HG03095 (cell line): ENCODE measurements at regions not wholly inside any gene's neighbourhood (a gene's known extent, or its start where the extent isn't known, plus 50 kb on each side); places are given as distances from the start of the nearest gene placed in this dataset.

ENCODE experiments used
- ATAC-seq: cut with Tn5 transposase; IDR thresholded peaks from one replicate; pipeline ENCODE4 v1.9.1; 2021; ENCODE audit warnings: moderate library complexity; ENCODE audit not compliant: unreplicated experiment

DNA sequence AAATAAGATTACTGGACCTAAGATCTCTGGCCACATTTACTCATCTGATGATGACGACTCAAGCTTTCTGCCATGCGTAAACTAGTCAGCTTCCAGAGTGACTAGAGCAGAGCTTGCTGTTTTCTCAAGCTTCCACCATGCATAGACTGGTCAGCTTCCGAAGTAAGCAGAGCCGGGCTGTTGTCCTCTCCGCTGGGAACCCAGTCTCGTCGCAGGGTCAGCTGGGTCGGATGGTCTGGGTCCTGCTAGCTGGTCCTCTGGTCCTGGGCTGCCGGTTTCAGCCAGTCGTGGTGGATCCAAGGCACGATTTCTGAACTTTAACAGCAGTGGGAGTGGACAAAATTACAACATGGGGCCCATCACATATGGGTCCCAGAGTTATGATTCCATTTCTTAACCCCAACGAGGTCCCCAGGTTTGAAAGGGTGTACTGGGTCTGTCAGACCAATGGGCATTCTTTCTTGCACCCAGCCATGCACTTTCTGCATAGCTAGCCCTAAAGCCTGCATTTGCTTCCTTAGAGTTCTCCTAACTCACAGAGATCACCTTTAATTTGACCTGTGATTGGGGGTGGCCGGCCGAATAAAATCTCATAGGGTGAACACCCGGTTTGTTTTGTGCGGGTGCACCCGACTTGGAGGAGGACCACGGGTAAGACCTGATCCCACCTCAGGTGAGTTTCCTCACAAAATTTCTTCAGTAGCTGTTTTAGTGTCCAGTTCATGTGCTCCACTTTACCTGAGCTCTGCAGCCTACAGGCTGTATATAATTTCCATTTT, 1312.8 kb downstream of the TMEM121 start:
- no peak for ATAC-seq

DNA sequence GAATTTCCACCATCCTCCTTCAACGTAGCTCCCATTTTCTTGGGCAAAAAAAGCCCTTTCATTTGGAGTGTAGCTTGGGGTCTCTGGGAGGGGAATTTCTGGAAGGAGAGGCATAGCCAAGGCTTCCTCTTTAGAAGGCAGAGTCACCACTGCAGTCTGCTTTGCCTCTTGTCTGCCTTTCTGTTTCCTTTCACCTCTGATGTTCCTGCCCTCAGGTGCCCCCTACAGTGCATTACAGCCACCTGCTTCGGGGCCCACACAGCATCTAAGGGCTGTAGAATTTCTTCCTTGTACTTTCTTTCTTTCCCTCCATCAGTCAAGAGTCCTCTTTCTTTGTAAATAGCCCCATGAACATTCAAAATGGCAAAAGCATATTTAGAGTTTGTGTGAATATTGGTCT, 1313.9 kb downstream of the TMEM121 start:
- ATAC-seq: no peak

DNA sequence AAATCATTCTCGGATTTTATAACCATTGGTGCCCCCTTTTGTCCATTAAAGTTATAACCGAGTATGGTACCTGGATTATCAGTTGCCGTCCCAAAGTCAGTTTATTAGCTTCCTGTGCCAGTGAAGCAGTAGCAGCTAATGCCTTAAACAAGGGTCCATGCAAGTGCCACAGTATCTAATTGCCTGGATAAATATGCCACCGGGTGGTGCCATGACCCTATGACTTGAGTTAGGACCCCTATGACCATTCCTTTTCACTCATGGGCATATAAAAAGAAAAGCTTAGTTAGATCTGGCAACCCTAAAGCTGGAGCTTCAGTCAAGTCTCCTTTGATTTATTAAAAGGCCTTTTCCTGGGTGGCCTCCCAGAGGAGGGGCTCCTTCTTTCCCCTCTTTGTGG, 1314.6 kb downstream of the TMEM121 start:
- no peak for ATAC-seq

- ATAC-seq: no peak
These were observed 1315.3 kb downstream of the TMEM121 start for GRCh38 chr14:106841701-106842100.

DNA sequence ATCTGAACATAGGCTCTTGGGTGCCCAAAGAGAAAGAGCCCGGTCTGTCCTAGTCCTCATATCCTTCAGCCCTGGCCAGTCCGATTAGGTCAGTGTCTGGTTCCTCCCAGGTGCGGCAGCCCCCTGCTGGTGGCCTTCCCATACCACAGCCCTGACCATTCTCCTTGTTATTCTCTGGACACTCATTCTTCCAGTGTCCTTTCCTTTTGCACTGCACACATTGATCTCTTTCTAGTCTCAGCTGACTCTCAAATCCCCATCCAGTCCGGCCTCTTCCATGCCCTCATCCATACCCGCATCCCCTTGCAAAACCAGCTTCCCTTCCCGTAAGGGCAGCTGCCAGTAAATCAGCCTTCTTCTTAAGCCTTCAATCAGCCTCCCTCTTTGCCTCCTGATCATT, 1316.3 kb downstream of the TMEM121 start:
- no peak for ATAC-seq

GRCh38 chr14:106843386-106843785, 1317.0 kb downstream of the TMEM121 start:
- no peak for ATAC-seq

DNA sequence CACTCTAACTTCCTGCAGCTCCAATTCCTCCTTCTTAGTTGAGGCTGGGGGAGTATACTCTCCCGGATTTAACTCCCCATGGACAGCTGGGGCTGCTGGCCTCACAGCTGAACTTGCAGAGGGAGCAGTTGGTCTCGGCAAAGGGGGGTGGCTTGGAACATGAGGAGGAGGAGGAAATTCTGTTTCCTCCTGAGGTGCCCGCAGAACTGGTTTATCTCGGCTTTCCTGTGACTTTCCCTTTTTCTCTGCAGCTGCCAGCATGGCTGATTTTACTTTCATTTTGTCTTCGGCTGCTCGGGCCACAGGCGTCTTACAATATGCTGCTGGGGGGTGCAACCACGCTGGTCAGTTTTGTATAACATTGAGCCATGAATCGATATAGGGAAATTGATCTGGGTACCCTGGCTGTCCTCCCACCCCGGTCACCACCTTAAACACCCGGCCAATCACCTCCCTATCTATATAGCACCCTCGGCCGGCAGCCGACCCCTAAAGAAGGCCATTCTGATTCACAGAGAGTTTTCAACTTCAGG, 1317.6 kb downstream of the TMEM121 start:
- no peak for ATAC-seq

- ATAC-seq: no peak
These were observed 1318.4 kb downstream of the TMEM121 start for GRCh38 chr14:106844608-106845285.

DNA sequence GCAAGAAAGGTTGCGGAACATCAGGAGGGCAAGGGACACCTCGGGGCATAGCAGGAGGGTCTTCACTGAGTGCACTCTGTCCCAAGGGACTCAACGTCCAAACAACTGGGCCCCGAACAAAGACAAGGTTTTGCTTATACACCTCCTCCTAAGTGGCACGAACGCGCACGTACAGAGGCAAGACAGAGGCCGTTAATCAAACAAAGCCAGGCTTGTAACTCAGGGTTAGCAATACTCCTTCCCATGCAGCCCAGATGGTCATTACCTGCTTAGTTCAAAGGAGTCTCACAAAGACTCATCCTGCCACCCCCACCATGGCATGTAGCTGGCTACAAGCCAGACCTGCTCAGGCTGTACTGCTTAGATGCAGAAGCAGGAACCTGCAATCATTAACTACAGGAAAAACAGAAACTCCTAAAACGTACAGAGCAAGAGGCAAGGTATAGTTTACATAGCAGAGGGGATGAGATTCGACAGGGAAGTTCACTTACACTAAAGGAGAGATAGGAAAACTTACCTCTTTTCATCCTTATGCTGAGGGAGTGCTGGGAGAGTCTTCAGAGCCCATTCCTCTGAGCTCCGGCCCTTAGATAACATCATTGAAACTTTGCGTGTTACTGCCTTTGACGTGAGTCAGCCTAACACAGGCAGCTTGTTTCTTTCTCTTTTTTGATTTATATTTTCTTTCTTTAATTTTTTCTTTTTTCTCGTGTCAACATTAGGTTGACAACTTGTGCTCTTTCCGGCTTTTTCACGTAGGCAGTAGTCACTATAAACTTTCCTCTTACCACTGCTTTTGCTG, 1319.1 kb downstream of the TMEM121 start:
- ATAC-seq: no peak

DNA sequence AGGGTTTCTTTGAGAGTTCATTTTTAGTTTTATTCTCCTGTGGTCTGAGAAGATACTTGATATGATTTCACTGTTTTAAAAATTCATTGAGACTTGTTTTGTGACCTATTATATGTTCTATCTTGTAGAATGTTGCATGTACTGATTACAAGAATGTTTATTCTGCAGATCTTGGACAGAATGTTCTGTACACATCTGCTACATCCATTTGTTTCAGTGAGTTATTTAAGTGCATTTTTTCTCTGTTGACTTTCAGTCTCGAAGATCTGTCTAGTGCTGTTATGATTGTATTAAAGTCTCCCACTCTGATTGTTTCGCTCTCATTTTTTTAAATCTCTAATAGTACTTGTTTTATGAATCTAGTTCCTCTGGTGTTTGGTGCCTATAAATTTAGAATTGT, 1319.8 kb downstream of the TMEM121 start:
- ATAC-seq: no peak

- no peak for ATAC-seq
These were observed 1322.1 kb downstream of the TMEM121 start for GRCh38 chr14:106848330-106849121.

DNA sequence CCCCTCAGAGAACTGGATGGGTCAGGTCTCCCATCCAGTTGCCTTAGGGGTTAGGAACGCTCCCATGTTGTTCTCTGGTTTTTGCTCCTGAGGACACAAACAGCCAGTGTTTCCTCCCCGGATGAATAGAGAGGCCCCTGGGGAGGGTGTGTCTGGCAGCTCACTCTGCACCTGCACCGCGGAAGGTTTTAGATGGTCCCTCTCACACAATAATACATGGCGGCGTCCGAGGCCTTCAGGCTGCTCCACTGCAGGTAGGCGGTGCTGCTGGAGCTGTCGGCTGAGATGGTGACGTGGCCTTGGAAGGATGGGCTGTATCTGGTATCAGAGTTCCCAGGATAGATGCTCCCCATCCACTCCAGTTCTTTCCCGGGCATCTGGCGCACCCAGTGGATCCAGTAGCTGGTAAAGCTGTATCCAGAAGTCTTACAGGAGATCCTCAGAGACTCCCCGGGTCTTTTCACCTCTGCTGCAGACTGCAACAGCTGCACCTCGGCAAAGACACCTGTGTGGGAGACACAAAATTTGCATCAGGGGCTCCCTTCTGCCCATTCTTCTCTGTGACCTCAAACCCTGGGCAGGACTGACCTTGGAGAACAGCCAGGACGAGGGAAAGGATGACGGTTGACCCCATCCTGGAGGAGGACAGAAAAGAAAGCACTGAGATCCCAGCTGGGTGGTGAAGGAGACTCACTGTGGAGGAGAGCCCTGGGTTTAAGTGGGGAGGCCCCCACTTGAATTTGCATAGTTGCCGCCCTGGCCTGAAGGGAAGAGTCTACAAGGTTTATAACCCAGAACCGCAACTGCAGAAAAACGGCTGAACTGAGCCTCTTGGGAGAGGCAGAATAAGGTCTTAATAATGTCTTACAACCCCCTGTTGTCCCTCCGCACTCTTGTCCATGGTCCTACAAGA, 1324.8 kb downstream of the TMEM121 start:
- peak; percentile 51 for ATAC-seq

DNA sequence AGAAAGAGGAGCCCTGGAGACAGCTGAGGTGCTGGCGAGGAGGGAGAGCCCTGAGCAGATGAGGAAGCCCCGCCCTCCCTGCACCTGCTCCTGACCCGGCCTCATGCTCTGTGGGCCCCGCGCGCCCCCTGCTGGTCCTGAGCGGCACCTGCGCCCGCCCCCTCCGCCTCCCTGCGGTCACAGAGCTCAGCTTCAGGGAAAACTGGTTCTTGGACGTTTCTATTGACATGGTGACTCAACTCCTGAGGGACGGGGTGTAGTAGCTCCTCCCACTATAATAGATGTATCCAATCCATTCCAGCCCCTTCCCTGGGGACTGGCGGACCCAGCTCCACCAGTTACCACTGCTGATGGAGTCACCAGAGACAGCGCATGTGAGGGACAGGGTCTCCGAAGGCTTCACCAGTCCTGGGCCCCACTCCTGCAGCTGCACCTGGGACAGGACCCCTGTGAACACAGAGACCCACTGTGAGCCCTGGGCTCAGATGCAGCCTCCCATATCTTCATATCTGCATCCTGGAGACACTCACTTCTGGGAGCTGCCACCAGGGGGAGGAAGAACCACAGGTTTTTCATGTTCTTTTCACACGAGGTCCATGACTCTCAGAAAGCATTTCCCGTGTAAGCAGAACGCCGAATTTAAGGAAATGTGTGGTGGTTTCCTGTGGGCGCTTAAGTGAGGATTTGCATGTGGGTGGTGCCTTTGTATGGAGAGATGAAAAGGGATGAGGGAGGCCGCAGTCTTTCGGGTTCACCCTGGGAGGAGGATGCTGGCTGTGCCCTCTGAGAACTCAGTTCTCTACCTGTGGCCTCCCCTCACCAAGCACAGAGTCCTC, 1346.4 kb downstream of the TMEM121 start:
- no peak for ATAC-seq

- no peak for ATAC-seq
These were observed 1348.0 kb downstream of the TMEM121 start for GRCh38 chr14:106874350-106874749.

DNA sequence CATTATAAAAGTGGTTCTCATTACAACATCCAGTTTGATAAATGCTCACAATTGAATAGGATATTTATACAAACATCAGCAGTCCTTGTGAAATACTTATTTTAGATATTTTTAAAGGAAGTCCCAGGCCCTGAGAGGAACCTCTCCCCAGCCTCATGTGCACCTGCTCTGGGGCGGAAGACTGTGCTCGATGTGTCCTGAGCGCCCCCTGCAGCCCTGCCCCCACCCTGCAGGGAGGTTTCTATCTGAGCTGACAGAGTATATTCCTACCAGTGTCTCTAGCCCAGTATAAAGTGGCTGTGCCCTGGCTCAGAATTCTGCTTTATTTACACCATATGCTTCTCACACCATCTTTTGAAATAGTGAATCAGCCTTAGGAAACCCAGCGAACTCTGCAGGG, 1349.1 kb downstream of the TMEM121 start:
- ATAC-seq: no peak

GRCh38 chr14:106876711-106877110, 1350.3 kb downstream of the TMEM121 start:
- no peak for ATAC-seq

GRCh38 chr14:106877517-106877916, 1351.1 kb downstream of the TMEM121 start:
- ATAC-seq: no peak

DNA sequence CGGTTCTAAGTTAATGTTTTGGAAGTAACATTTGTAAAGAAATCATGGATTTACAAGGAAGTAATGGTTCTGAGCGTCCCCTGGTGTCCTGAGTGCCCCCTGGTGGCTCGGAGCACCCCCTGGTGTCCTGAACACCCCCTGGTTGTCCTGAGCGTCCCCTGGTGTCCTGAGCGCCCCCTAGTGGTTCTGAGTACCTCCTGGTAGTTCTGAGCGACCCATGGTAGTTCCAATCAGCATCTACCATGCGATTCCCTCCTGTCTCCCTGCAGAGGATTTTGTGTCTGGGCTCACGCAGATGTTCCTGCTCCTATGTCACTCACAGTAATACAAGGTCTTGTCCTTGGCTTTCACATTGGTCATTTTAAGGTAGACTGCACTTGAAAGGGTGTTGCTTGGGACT, 1352.9 kb downstream of the TMEM121 start:
- ATAC-seq: no peak

- no peak for ATAC-seq
These were observed 1356.9 kb downstream of the TMEM121 start for GRCh38 chr14:106883218-106883692.
